Ramos (cell line): ENCODE measurements at regions not wholly inside any gene's neighbourhood (a gene's known extent, or its start where the extent isn't known, plus 50 kb on each side); places are given as distances from the start of the nearest gene placed in this dataset.

Experiments used
- in situ Hi-C: fragments of 300-500 bp; cut with MboI; formaldehyde crosslinking; loops from one replicate; pipeline ENCODE4 v1.14.3; 2022; ENCODE audit warnings: low sequenced_read_pairs; ENCODE audit not compliant: unreplicated experiment

DNA sequence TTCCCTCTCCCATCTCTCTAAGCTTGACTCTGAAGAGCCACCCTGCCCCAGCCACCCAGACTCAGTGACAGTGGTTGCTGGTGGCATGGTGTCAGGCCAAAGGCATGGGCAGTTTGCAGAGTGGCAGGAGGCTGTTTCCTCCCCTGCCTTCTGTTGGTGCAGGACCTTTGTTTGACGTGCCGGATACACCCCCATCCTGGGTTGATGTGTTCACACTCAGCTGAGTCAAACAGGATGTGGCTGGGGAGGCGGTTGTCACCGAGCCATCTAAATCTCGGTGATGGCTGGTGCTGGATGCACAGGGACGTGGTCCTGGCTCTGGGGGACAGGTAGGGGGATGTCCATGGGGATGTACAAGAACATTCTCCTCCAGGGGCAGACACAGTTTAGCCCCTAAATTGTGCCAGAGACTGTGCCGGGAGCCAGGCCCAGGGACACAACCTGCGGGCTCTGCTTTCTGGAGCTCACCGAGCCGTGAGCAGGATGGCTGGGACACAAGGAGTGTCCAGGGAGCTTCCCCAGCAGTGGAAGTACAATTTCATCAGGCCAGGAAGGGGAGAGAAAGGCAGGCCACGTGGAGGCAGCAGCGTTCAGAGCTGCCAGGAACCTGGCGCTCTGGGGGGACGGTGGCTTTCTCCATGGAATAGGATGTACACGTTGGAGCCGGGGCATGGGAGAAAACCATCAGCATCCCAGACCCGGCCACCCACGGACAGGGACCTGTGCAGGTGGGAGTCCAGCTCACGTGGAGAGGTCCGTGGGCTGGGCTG, 264.2 kb downstream of the SEC14L1 start:
- in situ Hi-C loops = no loop called here

GRCh38 chr17:77405867-77406732, 265.3 kb downstream of the SEC14L1 start:
- in situ Hi-C loops = no loop called here

GRCh38 chr17:77407321-77408277, 266.8 kb downstream of the SEC14L1 start:
- in situ Hi-C loops = no loop called here

- in situ Hi-C loops = no loop called here
Observed at GRCh38 chr17:77408284-77408683, 267.5 kb downstream of the SEC14L1 start.

GRCh38 chr17:77409282-77410161, 268.8 kb downstream of the SEC14L1 start:
- in situ Hi-C loops = no loop called here

- in situ Hi-C loops = no loop called here
Observed at GRCh38 chr17:77410470-77410869, 269.7 kb downstream of the SEC14L1 start.

- in situ Hi-C loops = no loop called here
Observed at GRCh38 chr17:77414811-77415400, 274.1 kb downstream of the SEC14L1 start.

DNA sequence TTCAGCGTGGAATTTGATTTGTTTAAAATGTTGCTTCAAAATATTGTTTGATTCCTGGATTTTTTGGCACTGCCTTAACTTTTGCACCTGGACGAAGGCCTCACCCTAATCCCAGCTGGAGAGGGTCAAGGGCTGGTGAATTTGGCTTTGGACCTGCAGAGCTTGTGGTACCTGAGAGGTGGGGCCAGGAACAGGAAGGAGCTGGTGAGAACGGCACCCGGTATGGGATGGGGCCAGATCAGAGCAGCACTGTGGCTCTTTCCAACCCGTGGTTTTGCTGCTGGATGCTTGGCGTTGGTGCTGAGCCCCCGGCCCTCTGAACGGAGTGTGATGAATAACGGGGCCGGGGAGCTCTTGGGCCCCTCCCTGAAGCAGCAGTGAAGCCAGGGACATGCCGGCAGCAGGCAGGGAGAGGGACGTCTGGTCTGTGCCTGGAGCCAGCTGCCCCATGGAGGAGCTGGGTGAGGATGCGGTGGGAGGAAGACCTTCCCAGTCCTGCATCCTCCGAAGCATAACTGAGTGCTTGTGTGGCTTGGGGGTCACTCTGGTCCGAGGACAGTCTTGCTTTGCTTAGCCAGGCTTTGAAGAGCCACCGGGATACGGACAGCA, 275.4 kb downstream of the SEC14L1 start:
- in situ Hi-C loops = no loop called here

DNA sequence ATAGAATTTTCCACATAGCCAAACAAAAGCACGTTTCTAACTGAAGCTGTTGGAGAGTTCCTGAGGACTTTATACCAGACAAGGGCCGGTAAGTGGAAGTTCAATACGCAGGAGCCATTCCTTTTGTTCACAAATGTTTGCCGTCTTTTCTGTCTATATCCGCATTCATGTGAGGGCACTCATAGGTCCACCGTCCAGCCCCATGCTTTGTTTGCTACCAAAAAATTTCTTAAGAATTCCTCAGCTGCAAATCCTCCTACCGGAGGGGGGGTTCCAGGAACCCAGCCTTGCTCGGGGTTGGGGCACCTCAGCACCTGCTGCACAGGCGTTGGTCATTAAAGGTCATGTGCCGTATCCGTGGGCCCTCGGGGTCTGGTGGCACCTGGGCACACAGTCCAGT, 276.8 kb downstream of the SEC14L1 start:
- in situ Hi-C loops = no loop called here

GRCh38 chr17:77418609-77419008, 277.8 kb downstream of the SEC14L1 start:
- in situ Hi-C loops = no loop called here

- in situ Hi-C loops = no loop called here
Observed at GRCh38 chr17:77419095-77419494, 278.3 kb downstream of the SEC14L1 start.

- in situ Hi-C loops = no loop called here
Observed at GRCh38 chr17:77419547-77420094, 278.9 kb downstream of the SEC14L1 start.

GRCh38 chr17:77420095-77420803, 279.5 kb downstream of the SEC14L1 start:
- in situ Hi-C loops = no loop called here

DNA sequence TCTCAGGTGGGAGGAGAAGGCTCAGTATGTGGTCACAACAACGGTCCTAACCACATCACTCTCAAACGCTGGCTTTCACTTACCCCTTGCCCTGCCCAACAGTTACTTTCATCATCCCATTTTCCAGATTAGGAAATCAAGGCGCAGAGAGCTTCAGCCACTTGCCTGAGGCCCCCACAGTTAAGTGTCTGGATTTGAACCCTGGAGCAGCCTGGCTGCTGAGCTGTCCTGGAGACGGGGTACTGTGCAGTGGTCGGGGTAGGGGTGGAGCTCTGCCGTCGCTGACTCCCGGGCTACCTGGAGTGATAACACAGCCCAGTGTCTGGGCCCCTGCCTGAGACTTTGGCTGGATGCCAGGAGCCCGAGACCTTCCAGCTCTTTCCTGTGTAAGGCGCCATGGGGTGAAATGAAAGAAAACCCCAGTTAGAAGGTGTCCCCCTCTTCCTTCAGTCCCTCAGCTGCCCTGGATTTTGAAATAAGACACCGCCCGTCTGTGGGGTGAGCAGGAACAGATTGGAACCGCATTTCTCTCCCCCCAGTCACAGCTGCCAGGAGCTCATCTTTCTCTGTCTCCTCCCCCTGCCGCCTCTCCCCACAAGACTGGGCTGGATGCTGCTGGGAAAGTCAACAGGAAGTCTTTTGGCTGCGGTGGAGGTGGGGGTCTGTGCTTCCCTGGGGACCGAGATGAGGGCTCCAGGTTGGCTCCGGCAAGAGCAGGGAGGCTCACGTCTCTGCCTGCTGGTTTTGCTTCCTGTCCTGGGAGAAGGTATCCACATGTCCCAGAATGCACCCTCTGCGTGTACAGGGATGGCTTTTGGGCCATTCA, 280.2 kb downstream of the SEC14L1 start:
- in situ Hi-C loops = no loop called here

DNA sequence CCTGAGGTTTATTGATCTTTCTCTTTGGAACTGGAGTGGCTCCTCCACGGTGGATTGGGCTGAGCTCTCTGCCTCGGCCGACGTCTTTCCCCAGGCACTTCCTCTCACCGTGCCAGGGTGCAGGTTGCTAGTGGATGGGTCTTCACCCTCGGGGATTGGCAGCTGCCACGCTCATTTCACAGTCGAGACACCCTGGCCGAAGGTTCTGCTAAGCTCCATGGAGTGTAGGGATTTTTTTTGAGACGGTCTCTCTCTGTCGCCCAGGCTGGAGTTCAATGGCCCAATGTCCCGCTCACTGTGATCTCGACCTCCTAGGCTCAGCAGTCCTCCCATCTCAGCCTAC, 280.8 kb downstream of the SEC14L1 start:
- in situ Hi-C loops = no loop called here

- in situ Hi-C loops = no loop called here
Observed at GRCh38 chr17:77422104-77422747, 281.5 kb downstream of the SEC14L1 start.

DNA sequence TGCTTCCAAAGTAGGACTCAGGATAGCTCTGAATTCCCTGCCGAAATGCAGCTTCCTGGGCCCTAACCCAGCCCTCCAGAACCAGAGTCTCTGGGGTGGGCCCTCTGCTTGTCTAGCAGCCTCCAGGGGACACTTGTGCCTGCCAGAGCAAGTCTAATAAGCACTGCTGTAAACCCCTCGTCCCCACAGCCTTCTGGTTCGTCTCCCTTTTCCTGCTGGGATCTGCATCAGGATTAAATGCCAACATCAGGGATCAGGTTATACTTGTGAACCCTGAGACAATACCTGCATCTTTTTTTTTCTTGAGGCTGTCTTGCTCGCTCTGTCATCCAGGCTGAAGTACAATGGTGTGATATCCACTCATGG, 282.0 kb downstream of the SEC14L1 start:
- in situ Hi-C loops = no loop called here
